Adrenal gland (tissue), 5 donors: ENCODE measurements at regions not wholly inside any gene's neighbourhood (a gene's known extent, or its start where the extent isn't known, plus 50 kb on each side); places are given as distances from the start of the nearest gene placed in this dataset.

ENCODE experiments used
- CTCF ChIP-seq, 6 experiments: fragments of 450-650 bp in 4 of 6; fragments of 200-600 bp in 2 of 6; sonication (generic) in 1 of 6; IDR thresholded peaks; 1 replicate in 5 of 6; 2 replicates in 1 of 6; pipeline versions ENCODE4 v1.5.1 to v1.8.0; 2016 to 2021; ENCODE audit warnings: antibody characterized with exemption in 6 of 6, mild to moderate bottlenecking in 2 of 6, moderate library complexity in 1 of 6
- POLR2A ChIP-seq, 2 donors: fragments of 450-650 bp; IDR thresholded peaks; one replicate each; pipeline ENCODE4 v1.6.1; 2017; ENCODE audit warnings: antibody characterized with exemption in 2 of 2, mild to moderate bottlenecking in 2 of 2, moderate library complexity in 1 of 2
- donor health status: DM: no; HTN: no; CAD: no.

GRCh38 chr6:86380571-86381125 lies 556.7 kb upstream of the HTR1E start:
- TF ChIP-seq POLR2A (IDR thresholded peaks at IDR 0.05) (no peak), CTCF (IDR thresholded peaks at IDR 0.05) (no peak)
